Adrenal gland (tissue), 9 donors: ENCODE measurements at regions not wholly inside any gene's neighbourhood (a gene's known extent, or its start where the extent isn't known, plus 50 kb on each side); places are given as distances from the start of the nearest gene placed in this dataset.

Experiments used
- DNase-seq, 7 donors: peaks; one replicate each; pipeline ENCODE4 v3.0.0-alpha.2; 2019 to 2020
- H3K27ac ChIP-seq, 5 donors: fragments of 200-600 bp; sonication (generic) in 4 of 5; 1 replicate in 3 of 5; 2 replicates in 2 of 5; pipeline versions ENCODE4 v1.5.1 to v1.8.0; 2016 to 2020; ENCODE audit warnings: mild to moderate bottlenecking in 1 of 5
- H3K27me3 ChIP-seq: fragments of 200-600 bp; 2 replicates; pipeline ENCODE4 v1.8.0; 2021
- H3K36me3 ChIP-seq, 2 donors: fragments of 200-600 bp; replicated peaks in 1 of 2; 1 replicate in 1 of 2; 2 replicates in 1 of 2; pipeline versions ENCODE4 v1.5.1 to v1.8.0; 2018 to 2022
- H3K4me1 ChIP-seq, 2 donors: fragments of 200-600 bp; replicated peaks in 1 of 2; 1 replicate in 1 of 2; 2 replicates in 1 of 2; pipeline versions ENCODE4 v1.5.1 to v1.8.0; 2018 to 2021
- H3K4me3 ChIP-seq, 4 donors: fragments of 200-600 bp; sonication (generic) in 3 of 4; one replicate each; pipeline ENCODE4 v1.5.1; 2016 to 2018
- H3K9me3 ChIP-seq, 3 donors: fragments of 200-600 bp; sonication (generic) in 1 of 3; replicated peaks in 1 of 3; 1 replicate in 2 of 3; 2 replicates in 1 of 3; pipeline versions ENCODE4 v1.5.1 to v1.8.0; 2016 to 2021
- CTCF ChIP-seq, 6 experiments: fragments of 450-650 bp in 4 of 6; fragments of 200-600 bp in 2 of 6; sonication (generic) in 1 of 6; IDR thresholded peaks; 1 replicate in 5 of 6; 2 replicates in 1 of 6; pipeline versions ENCODE4 v1.5.1 to v1.8.0; 2016 to 2021; ENCODE audit warnings: antibody characterized with exemption in 6 of 6, mild to moderate bottlenecking in 2 of 6, moderate library complexity in 1 of 6
- POLR2A ChIP-seq, 2 donors: fragments of 450-650 bp; IDR thresholded peaks; one replicate each; pipeline ENCODE4 v1.6.1; 2017; ENCODE audit warnings: antibody characterized with exemption in 2 of 2, mild to moderate bottlenecking in 2 of 2, moderate library complexity in 1 of 2
- WGBS, 4 donors: extraction: QIAGEN DNeasy Blood & Tissue Kit in 2 of 4; methylation state at CpG; one replicate each; pipeline versions ENCODE4 v1.1.5 to v1.1.7; 2013 to 2017; 5-methylcytosine and 5-hydroxymethylcytosine counted together
- intact Hi-C, 2 donors: fragments of 100-400 bp; cut with DNase I; formaldehyde crosslinking; loops; one replicate each; pipeline versions ENCODE4 v1.14.1 to v1.15.0; 2022 to 2023
- donor health status: healthy with polysubstance abuse.
- donor health status: Bipolar disorder and iron deficiency.
- donor health status: DM: yes; HTN: yes; CAD: no.
- donor health status: DM: no; HTN: no; CAD: no.
- donor health status: DM: no; HTN: no; CAD: no.

- peaks cover 7% of the 10 kb centered on the region for H3K27me3 ChIP-seq
- 83 to 90% (median 86%) methylated on average over 3 to 5 of the region's 5 CpGs for WGBS, 4 donors
- H3K27ac ChIP-seq, result no peak overlapping the region
- no peak overlapping the region for H3K4me3 ChIP-seq
- intact Hi-C loops, result no loop called here
- no peak for DNase-seq
- no peaks in the 10 kb centered on the region for H3K9me3 ChIP-seq
- H3K36me3 ChIP-seq, result no peaks in the 10 kb centered on the region
- TF ChIP-seq POLR2A (IDR thresholded peaks at IDR 0.05) (no peak), CTCF (IDR thresholded peaks at IDR 0.05) (no peak)
- no peaks in the 10 kb centered on the region for H3K4me1 ChIP-seq
Measured at GRCh38 chr16:86992587-86992986, 324.6 kb downstream of the C16orf95 start.

GRCh38 chr16:86993426-86994110 is 323.6 kb downstream of the C16orf95 start:
- Histone ChIP-seq H3K27ac (no peak overlapping the region), H3K4me3 (no peak overlapping the region), H3K27me3 (peaks cover 7% of the 10 kb centered on the region), H3K9me3 (no peaks in the 10 kb centered on the region), H3K4me1 (no peaks in the 10 kb centered on the region), H3K36me3 (no peaks in the 10 kb centered on the region)
- 76 to 90% (median 82%) methylated on average over 14 to 26 of the region's 26 CpGs for WGBS, 4 donors
- no peak for DNase-seq
- no peak for TF ChIP-seq POLR2A (IDR thresholded peaks at IDR 0.05)
- TF ChIP-seq CTCF (IDR thresholded peaks at IDR 0.05), result no peak
- intact Hi-C loops, result no loop called here

GRCh38 chr16:86994215-86994614 is 323.0 kb downstream of the C16orf95 start:
- no peaks in the 10 kb centered on the region for H3K36me3 ChIP-seq
- no peak for TF ChIP-seq CTCF (IDR thresholded peaks at IDR 0.05)
- TF ChIP-seq POLR2A (IDR thresholded peaks at IDR 0.05), result no peak
- intact Hi-C loops, result no loop called here
- no peaks in the 10 kb centered on the region for H3K4me1 ChIP-seq
- H3K9me3 ChIP-seq, result no peaks in the 10 kb centered on the region
- no peak overlapping the region for H3K27ac ChIP-seq
- peaks cover 7% of the 10 kb centered on the region for H3K27me3 ChIP-seq
- H3K4me3 ChIP-seq, result no peak overlapping the region
- WGBS, 4 donors, result 60 to 78% (median 66%) methylated on average over 3 of the region's 3 CpGs
- no peak for DNase-seq

- DNase-seq, result no peak
- TF ChIP-seq POLR2A (IDR thresholded peaks at IDR 0.05) (no peak), CTCF (IDR thresholded peaks at IDR 0.05) (no peak)
- intact Hi-C loops, result no loop called here
- no peaks in the 10 kb centered on the region for H3K4me1 ChIP-seq
- peaks cover 7% of the 10 kb centered on the region for H3K27me3 ChIP-seq
- H3K4me3 ChIP-seq, result no peak overlapping the region
- H3K36me3 ChIP-seq, result no peaks in the 10 kb centered on the region
- 11 to 22% (median 16%) methylated on average over 8 to 12 of the region's 12 CpGs for WGBS, 4 donors
- no peaks in the 10 kb centered on the region for H3K9me3 ChIP-seq
- no peak overlapping the region for H3K27ac ChIP-seq
Measured at GRCh38 chr16:86994651-86995171, 322.5 kb downstream of the C16orf95 start.
